Endothelial cell of umbilical vein (primary cell): ENCODE measurements at regions not wholly inside any gene's neighbourhood (a gene's known extent, or its start where the extent isn't known, plus 50 kb on each side); places are given as distances from the start of the nearest gene placed in this dataset.

Experiments used
- BruUV-seq: library from RNA; stranded (reverse); fragments of 400-500 nt; replicated peaks from 2 replicates; lab custom pipeline; 2021; lab: Mats Ljungman, UMichigan
- CTCF ChIA-PET: fragments of 300-600, 350-600 bp; sonication (Branson Sonifier 250); formaldehyde crosslinking; loops from one replicate; lab custom pipeline; 2021; ENCODE audit warnings: antibody characterized with exemption, inconsistent platforms; lab: Charles Lee
- POLR2A ChIA-PET: fragments of 300-600, 350-600 bp; sonication (Branson Sonifier 250); formaldehyde crosslinking; loops from one replicate; lab custom pipeline; 2021; ENCODE audit warnings: antibody characterized with exemption, inconsistent platforms; lab: Charles Lee
- DNase-seq: peaks from one replicate; pipeline ENCODE4 v3.0.0-alpha.2; 2011; ENCODE audit warnings: low read depth, low spot score
- FAIRE-seq: peaks from 2 replicates; lab custom pipeline; 2011; peaks lifted over from hg19 to GRCh38; lab: Jason Lieb, UNC
- H2AFZ ChIP-seq: 2 replicates; pipeline ENCODE4 v1.6.0; 2012; ENCODE audit warnings: low read depth, low read length, control low read depth, inconsistent platforms
- H3K27ac ChIP-seq: 2 replicates; pipeline ENCODE4 v1.5.1; 2011; ENCODE audit warnings: low read depth, mild to moderate bottlenecking, control low read depth, low read length, moderate library complexity; ENCODE audit not compliant: insufficient read depth
- H3K27me3 ChIP-seq, 2 experiments: 2 replicates each; pipeline versions ENCODE4 v1.6.0 to v1.6.1; 2011; ENCODE audit warnings: low read length in 2 of 2, mixed read lengths in 1 of 2; ENCODE audit not compliant: control insufficient read depth in 2 of 2, insufficient read depth in 2 of 2
- H3K36me3 ChIP-seq, 2 experiments: 2 replicates in 1 of 2; 3 replicates in 1 of 2; pipeline ENCODE4 v1.5.1; 2011; ENCODE audit warnings: low read length in 2 of 2, mild to moderate bottlenecking in 1 of 2, moderate library complexity in 1 of 2; ENCODE audit not compliant: control insufficient read depth in 2 of 2, insufficient read depth in 2 of 2; ENCODE audit errors: extremely low read depth in 1 of 2
- H3K4me1 ChIP-seq: 3 replicates; pipeline ENCODE4 v1.5.1; 2011; ENCODE audit warnings: mild to moderate bottlenecking, low read length; ENCODE audit not compliant: control insufficient read depth, insufficient read depth; ENCODE audit errors: extremely low read depth
- H3K4me2 ChIP-seq: 2 replicates; pipeline ENCODE4 v1.6.1; 2011; ENCODE audit warnings: low read length, control low read depth, mixed read lengths; ENCODE audit not compliant: insufficient read depth
- H3K4me3 ChIP-seq, 3 experiments: fragments of 200-600 bp in 1 of 3; sonication (generic), shearing (Covaris generic) in 1 of 3; replicated peaks in 1 of 3; 2 replicates each; pipeline ENCODE4 v1.5.1; 2011 to 2016; ENCODE audit warnings: control low read depth in 3 of 3, low read length in 3 of 3, mild to moderate bottlenecking in 2 of 3, inconsistent platforms in 1 of 3, low read depth in 1 of 3, moderate library complexity in 1 of 3; ENCODE audit not compliant: insufficient read depth in 1 of 3
- H3K79me2 ChIP-seq: 2 replicates; pipeline ENCODE4 v1.6.0; 2012; ENCODE audit warnings: low read length, inconsistent platforms; ENCODE audit not compliant: control insufficient read depth, insufficient read depth
- H3K9ac ChIP-seq: replicated peaks from 2 replicates; pipeline ENCODE3; 2011; ENCODE audit warnings: low read length, control low read depth; ENCODE audit not compliant: insufficient read depth; ENCODE audit errors: extremely low read depth
- H3K9me1 ChIP-seq: replicated peaks from 3 replicates; pipeline ENCODE4 v1.6.0; 2011; ENCODE audit warnings: mild to moderate bottlenecking, low read length; ENCODE audit not compliant: control insufficient read depth, insufficient read depth; ENCODE audit errors: extremely low read depth
- H3K9me3 ChIP-seq: replicated peaks from 2 replicates; pipeline ENCODE4 v1.5.1; 2012; ENCODE audit warnings: low read length, inconsistent platforms; ENCODE audit not compliant: control insufficient read depth, insufficient read depth
- H4K20me1 ChIP-seq: replicated peaks from 2 replicates; pipeline ENCODE3; 2011; ENCODE audit warnings: mild to moderate bottlenecking, low read length; ENCODE audit not compliant: control insufficient read depth, insufficient read depth; ENCODE audit errors: extremely low read depth
- EZH2 ChIP-seq: IDR thresholded peaks from 2 replicates; pipeline ENCODE4 v1.6.1; 2012; ENCODE audit warnings: borderline replicate concordance, low read depth, mild to moderate bottlenecking, moderate library complexity, low read length, inconsistent platforms; ENCODE audit not compliant: severe bottlenecking
- FOS ChIP-seq: IDR thresholded peaks from 2 replicates; pipeline ENCODE4 v1.6.1; 2011; ENCODE audit warnings: mild to moderate bottlenecking, low read length, moderate library complexity, borderline replicate concordance; ENCODE audit not compliant: insufficient read depth
- GATA2 ChIP-seq: IDR thresholded peaks from 2 replicates; pipeline ENCODE4 v1.7.0; 2011; ENCODE audit warnings: low read depth, mild to moderate bottlenecking, moderate library complexity, mixed read lengths, low read length; ENCODE audit not compliant: insufficient read length, insufficient read depth
- MYC ChIP-seq: IDR thresholded peaks from one replicate; pipeline ENCODE4 v1.6.1; 2011; ENCODE audit warnings: mild to moderate bottlenecking, low read depth, low read length
- POLR2A ChIP-seq: IDR thresholded peaks from 2 replicates; pipeline ENCODE4 v1.6.1; 2012; ENCODE audit warnings: low read depth, mild to moderate bottlenecking, control low read depth, low read length
- POLR2AphosphoS5 ChIP-seq: IDR thresholded peaks from 2 replicates; pipeline ENCODE4 v1.6.1; 2012; ENCODE audit warnings: low read depth, mild to moderate bottlenecking, control low read depth, low read length, moderate library complexity; ENCODE audit not compliant: insufficient read depth
- dilution Hi-C: fragments of 300-500 bp; cut with MboI; formaldehyde crosslinking; loops from one replicate; pipeline ENCODE4 v1.15.0; 2019; ENCODE audit warnings: low sequenced_read_pairs; ENCODE audit not compliant: extremely low pct_ligation_motif_present
- intact Hi-C: fragments of 100-400 bp; cut with micrococcal nuclease; formaldehyde crosslinking; loops from one replicate; pipeline ENCODE4 v1.10.0; 2022

DNA sequence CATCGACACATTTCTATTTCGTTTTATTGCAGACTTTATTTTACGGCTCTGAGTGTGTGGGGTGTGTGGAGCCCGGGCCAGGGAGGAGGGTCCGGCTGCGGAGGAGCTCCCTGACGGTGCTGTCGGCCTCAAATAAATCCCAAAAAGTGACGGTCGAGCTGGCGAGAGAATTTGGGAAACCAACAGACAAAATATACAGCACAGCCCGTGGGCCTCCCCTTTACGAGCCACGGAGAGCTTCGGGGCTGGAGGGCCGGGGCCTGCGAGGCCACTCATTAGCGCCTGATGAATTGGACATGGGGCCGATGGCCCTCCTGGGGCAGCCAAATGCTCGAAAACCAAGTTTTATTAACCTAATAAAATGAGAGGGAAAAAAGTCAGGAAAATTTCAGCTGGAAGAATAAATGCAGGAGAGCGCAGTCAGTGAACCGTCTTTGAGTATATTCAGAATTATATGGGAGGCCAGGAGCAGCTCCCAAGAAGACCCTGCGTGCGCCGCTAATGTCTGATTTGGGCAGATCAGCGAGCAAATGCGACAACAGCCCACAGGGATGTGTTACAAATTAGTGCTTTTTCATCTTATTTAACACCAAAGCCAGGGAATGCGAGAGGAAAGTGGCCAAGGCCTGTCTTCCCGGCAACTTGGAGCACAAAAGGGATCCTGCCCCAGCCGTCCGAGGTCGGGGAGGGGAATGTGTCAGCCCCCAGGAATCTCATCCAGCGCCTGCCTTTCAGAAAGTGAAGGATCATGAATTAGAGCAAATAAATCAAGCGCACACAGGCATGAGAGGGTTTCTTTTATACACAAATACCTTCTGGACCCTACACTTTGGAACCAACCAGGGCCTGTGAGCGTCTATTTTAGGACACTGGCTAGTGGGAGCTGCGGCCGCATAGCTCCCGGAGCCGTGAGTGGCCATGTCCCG, 249.1 kb downstream of the C16orf95 start:
- POLR2A ChIA-PET = no interaction called here
- Histone ChIP-seq H3K9me1 (no peaks in the 10 kb centered on the region), H3K4me3 (no peak overlapping the region), H3K9me3 (no peaks in the 10 kb centered on the region), H3K27ac (no peak overlapping the region), H3K9ac (no peak overlapping the region), H3K79me2 (peaks cover 16% of the 10 kb centered on the region), H4K20me1 (no peaks in the 10 kb centered on the region), H3K4me1 (peaks cover 22% of the 10 kb centered on the region), H3K4me2 (no peak overlapping the region), H3K36me3 (no peaks in the 10 kb centered on the region), H2AFZ (no peak overlapping the region), H3K27me3 (no peaks in the 10 kb centered on the region)
- CTCF ChIA-PET = interaction anchor here (1.4 to 2.0 kb wide), 2 partner anchors 9 to 211 kb away, joined by 5 to 6 read pairs; no protein-coding TSS in a partner anchor
- no peak for TF ChIP-seq EZH2
- TF ChIP-seq POLR2AphosphoS5 = no peak
- no peak for TF ChIP-seq POLR2A
- no peak for TF ChIP-seq GATA2
- no peak for TF ChIP-seq FOS
- BruUV-seq = no TSS peak
- DNase-seq (no peak), FAIRE-seq (no peak)
- dilution Hi-C loops = no loop called here
- intact Hi-C loops = loop anchor here (10.0 kb wide), 1 partner anchor 317 kb away; the partner anchor contains the start of gene FBXO31

GRCh38 chr16:87068762-87069150, 248.4 kb downstream of the C16orf95 start:
- H2AFZ ChIP-seq = no peak overlapping the region
- intact Hi-C loops (loop anchor here (10.0 kb wide), 1 partner anchor 316 kb away; the partner anchor contains the start of gene FBXO31), dilution Hi-C loops (no loop called here)
- no TSS peak for BruUV-seq
- peaks cover 20% of the 10 kb centered on the region for H3K4me1 ChIP-seq
- no peaks in the 10 kb centered on the region for H3K9me1 ChIP-seq
- H3K27me3 ChIP-seq = no peaks in the 10 kb centered on the region
- DNase-seq = no peak
- H3K9ac ChIP-seq = no peak overlapping the region
- ChIA-PET POLR2A (no interaction called here), CTCF (interaction anchor here (1.4 to 2.0 kb wide), 2 partner anchors 8 to 210 kb away, joined by 5 to 6 read pairs; no protein-coding TSS in a partner anchor)
- H3K4me3 ChIP-seq = no peak overlapping the region
- no peaks in the 10 kb centered on the region for H3K9me3 ChIP-seq
- H3K4me2 ChIP-seq = no peak overlapping the region
- TF ChIP-seq GATA2 = no peak
- no peak for TF ChIP-seq MYC
- no peak for TF ChIP-seq EZH2
- no peak for TF ChIP-seq FOS
- no peak for FAIRE-seq
- no peaks in the 10 kb centered on the region for H4K20me1 ChIP-seq
- H3K36me3 ChIP-seq = no peaks in the 10 kb centered on the region
- H3K79me2 ChIP-seq = peaks cover 11% of the 10 kb centered on the region
- no peak overlapping the region for H3K27ac ChIP-seq
